ENCODE measurements at regions not wholly inside any gene's neighbourhood (a gene's known extent, or its start where the extent isn't known, plus 50 kb on each side); places are given as distances from the start of the nearest gene placed in this dataset.

DNA sequence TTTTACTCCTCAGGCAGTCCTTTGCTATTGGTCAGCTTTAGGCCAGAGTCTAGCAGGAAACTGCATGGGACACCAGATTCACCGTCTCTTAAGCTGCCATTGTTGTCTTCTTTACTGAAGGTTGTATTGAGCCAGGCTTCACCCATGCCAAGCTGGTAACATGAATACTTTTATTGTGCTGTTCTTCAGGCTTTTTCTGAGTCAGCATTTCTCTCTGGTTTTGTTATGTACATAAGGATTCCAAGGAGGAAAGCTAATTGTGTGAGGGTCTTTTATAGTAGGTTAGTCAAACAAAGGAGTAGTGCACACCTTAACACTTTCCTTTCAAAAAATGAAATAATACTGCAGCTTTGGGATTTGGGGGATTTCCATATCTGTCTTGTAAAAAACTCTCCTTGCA, 252.8 kb downstream of the JRKL start:
- TF ChIP-seq, protein P1, sequence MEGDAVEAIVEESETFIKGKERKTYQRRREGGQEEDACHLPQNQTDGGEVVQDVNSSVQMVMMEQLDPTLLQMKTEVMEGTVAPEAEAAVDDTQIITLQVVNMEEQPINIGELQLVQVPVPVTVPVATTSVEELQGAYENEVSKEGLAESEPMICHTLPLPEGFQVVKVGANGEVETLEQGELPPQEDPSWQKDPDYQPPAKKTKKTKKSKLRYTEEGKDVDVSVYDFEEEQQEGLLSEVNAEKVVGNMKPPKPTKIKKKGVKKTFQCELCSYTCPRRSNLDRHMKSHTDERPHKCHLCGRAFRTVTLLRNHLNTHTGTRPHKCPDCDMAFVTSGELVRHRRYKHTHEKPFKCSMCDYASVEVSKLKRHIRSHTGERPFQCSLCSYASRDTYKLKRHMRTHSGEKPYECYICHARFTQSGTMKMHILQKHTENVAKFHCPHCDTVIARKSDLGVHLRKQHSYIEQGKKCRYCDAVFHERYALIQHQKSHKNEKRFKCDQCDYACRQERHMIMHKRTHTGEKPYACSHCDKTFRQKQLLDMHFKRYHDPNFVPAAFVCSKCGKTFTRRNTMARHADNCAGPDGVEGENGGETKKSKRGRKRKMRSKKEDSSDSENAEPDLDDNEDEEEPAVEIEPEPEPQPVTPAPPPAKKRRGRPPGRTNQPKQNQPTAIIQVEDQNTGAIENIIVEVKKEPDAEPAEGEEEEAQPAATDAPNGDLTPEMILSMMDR (IDR thresholded peaks at IDR 0.05; ENCODE audit: insufficient read depth, low read length, poor library complexity, severe bottlenecking), result no peak
- TF ChIP-seq EZH2phosphoT487 (conservative IDR thresholded peaks at IDR 0.05; ENCODE audit: low read length), result no peak
